ENCODE measurements at regions not wholly inside any gene's neighbourhood (a gene's known extent, or its start where the extent isn't known, plus 50 kb on each side); places are given as distances from the start of the nearest gene placed in this dataset.

- BruUV-seq (replicated peaks) = no TSS peak
- no peaks in the 10 kb centered on the region for H3K9me3 ChIP-seq (replicated peaks; ENCODE audit: control insufficient read depth, insufficient read depth, low read length)
- H3K36me3 ChIP-seq (ENCODE audit: control insufficient read depth in 2 of 2, extremely low read depth in 1 of 2, insufficient read depth in 2 of 2, low read length in 2 of 2) = no peaks in the 10 kb centered on the region
- DNase-seq (ENCODE audit: low read depth, low spot score) (no peak), FAIRE-seq (no peak)
- POLR2A ChIA-PET = no interaction called here
- no peak for TF ChIP-seq POLR2A (IDR thresholded peaks at IDR 0.05; ENCODE audit: low read depth, low read length)
- TF ChIP-seq MYC (IDR thresholded peaks at IDR 0.05; ENCODE audit: low read depth, low read length) = no peak
- H3K4me2 ChIP-seq (ENCODE audit: insufficient read depth, low read length) = no peak overlapping the region
- no peak overlapping the region for H3K9ac ChIP-seq (replicated peaks; ENCODE audit: extremely low read depth, insufficient read depth, low read length)
- no peaks in the 10 kb centered on the region for H3K9me1 ChIP-seq (replicated peaks; ENCODE audit: control insufficient read depth, extremely low read depth, insufficient read depth, low read length)
- dilution Hi-C loops (cut with MboI; ENCODE audit: extremely low pct_ligation_motif_present, low sequenced_read_pairs) = no loop called here
- no peak overlapping the region for H3K27ac ChIP-seq (ENCODE audit: insufficient read depth, low read depth, low read length)
- no peak overlapping the region for H2AFZ ChIP-seq (ENCODE audit: low read depth, low read length)
- no peaks in the 10 kb centered on the region for H3K27me3 ChIP-seq (ENCODE audit: control insufficient read depth in 2 of 2, insufficient read depth in 2 of 2, low read length in 2 of 2)
- intact Hi-C loops (cut with micrococcal nuclease) = no loop called here
- no peaks in the 10 kb centered on the region for H3K79me2 ChIP-seq (ENCODE audit: control insufficient read depth, insufficient read depth, low read length)
- H3K4me1 ChIP-seq (ENCODE audit: control insufficient read depth, extremely low read depth, insufficient read depth, low read length) = no peaks in the 10 kb centered on the region
- H4K20me1 ChIP-seq (replicated peaks; ENCODE audit: control insufficient read depth, extremely low read depth, insufficient read depth, low read length) = no peaks in the 10 kb centered on the region
- no peak overlapping the region for H3K4me3 ChIP-seq (replicated peaks in 1 of 3; ENCODE audit: insufficient read depth in 1 of 3, low read depth in 1 of 3, low read length in 3 of 3)
- CTCF ChIA-PET = no interaction called here
Observed at GRCh38 chr2:228649447-228649846, 468.0 kb upstream of the SPHKAP start.

- intact Hi-C loops (cut with micrococcal nuclease) = no loop called here
- Histone ChIP-seq H3K9me3 (replicated peaks; ENCODE audit: control insufficient read depth, insufficient read depth, low read length) (no peaks in the 10 kb centered on the region), H2AFZ (ENCODE audit: low read depth, low read length) (no peak overlapping the region), H3K27ac (ENCODE audit: insufficient read depth, low read depth, low read length) (no peak overlapping the region), H3K4me3 (replicated peaks in 1 of 3; ENCODE audit: insufficient read depth in 1 of 3, low read depth in 1 of 3, low read length in 3 of 3) (no peak overlapping the region), H3K9me1 (replicated peaks; ENCODE audit: control insufficient read depth, extremely low read depth, insufficient read depth, low read length) (no peaks in the 10 kb centered on the region), H4K20me1 (replicated peaks; ENCODE audit: control insufficient read depth, extremely low read depth, insufficient read depth, low read length) (no peaks in the 10 kb centered on the region), H3K4me1 (ENCODE audit: control insufficient read depth, extremely low read depth, insufficient read depth, low read length) (no peaks in the 10 kb centered on the region), H3K27me3 (ENCODE audit: control insufficient read depth in 2 of 2, insufficient read depth in 2 of 2, low read length in 2 of 2) (no peaks in the 10 kb centered on the region), H3K79me2 (ENCODE audit: control insufficient read depth, insufficient read depth, low read length) (no peaks in the 10 kb centered on the region), H3K9ac (replicated peaks; ENCODE audit: extremely low read depth, insufficient read depth, low read length) (no peak overlapping the region), H3K4me2 (ENCODE audit: insufficient read depth, low read length) (no peak overlapping the region), H3K36me3 (ENCODE audit: control insufficient read depth in 2 of 2, extremely low read depth in 1 of 2, insufficient read depth in 2 of 2, low read length in 2 of 2) (no peaks in the 10 kb centered on the region)
- dilution Hi-C loops (cut with MboI; ENCODE audit: extremely low pct_ligation_motif_present, low sequenced_read_pairs) = no loop called here
- TF ChIP-seq POLR2AphosphoS5 (IDR thresholded peaks at IDR 0.05; ENCODE audit: insufficient read depth, low read depth, low read length) (no peak), MYC (IDR thresholded peaks at IDR 0.05; ENCODE audit: low read depth, low read length) (no peak), FOS (IDR thresholded peaks at IDR 0.05; ENCODE audit: borderline replicate concordance, insufficient read depth, low read length) (no peak), JUN (IDR thresholded peaks at IDR 0.05; ENCODE audit: borderline replicate concordance, insufficient read depth, insufficient read length, low read depth) (no peak), EZH2 (IDR thresholded peaks at IDR 0.05; ENCODE audit: borderline replicate concordance, low read depth, low read length, severe bottlenecking) (no peak), GATA2 (IDR thresholded peaks at IDR 0.05; ENCODE audit: insufficient read depth, insufficient read length, low read depth, low read length) (no peak), MAX (IDR thresholded peaks at IDR 0.05; ENCODE audit: insufficient read depth, insufficient read length) (no peak), CTCF (IDR thresholded peaks at IDR 0.05; ENCODE audit: extremely low read depth in 1 of 2, insufficient read depth in 1 of 2, low read depth in 1 of 2, low read length in 2 of 2) (no peak), POLR2A (IDR thresholded peaks at IDR 0.05; ENCODE audit: low read depth, low read length) (no peak)
- POLR2A ChIA-PET = no interaction called here
- BruUV-seq (replicated peaks) = no TSS peak
- DNase-seq (ENCODE audit: low read depth, low spot score) (no peak), FAIRE-seq (no peak)
- CTCF ChIA-PET = no interaction called here
Observed at GRCh38 chr2:228648541-228648940, 467.1 kb upstream of the SPHKAP start.

Data from endothelial cell of umbilical vein (primary cell).